Colonic mucosa (tissue), 4 donors: ENCODE measurements at regions not wholly inside any gene's neighbourhood (a gene's known extent, or its start where the extent isn't known, plus 50 kb on each side); places are given as distances from the start of the nearest gene placed in this dataset.

ENCODE experiments used
- DNase-seq: peaks from one replicate; pipeline ENCODE4 v3.0.0-alpha.2; 2020
- H3K27ac ChIP-seq: fragments of 200-600 bp; one replicate; pipeline ENCODE4 v1.8.0; 2021
- H3K27me3 ChIP-seq: fragments of 200-600 bp; one replicate; pipeline ENCODE4 v1.8.0; 2021
- H3K36me3 ChIP-seq: fragments of 200-600 bp; one replicate; pipeline ENCODE4 v1.8.0; 2021
- H3K4me1 ChIP-seq: fragments of 200-600 bp; one replicate; pipeline ENCODE4 v1.8.0; 2021; ENCODE audit warnings: mild to moderate bottlenecking
- H3K4me3 ChIP-seq: fragments of 200-600 bp; one replicate; pipeline ENCODE4 v1.8.0; 2021
- H3K9ac ChIP-seq, 2 donors: one replicate each; pipeline ENCODE4 v1.7.0; 2013; ENCODE audit warnings: control low read depth in 2 of 2, low read depth in 2 of 2, low read length in 2 of 2
- H3K9me3 ChIP-seq: fragments of 200-600 bp; one replicate; pipeline ENCODE4 v1.8.0; 2021
- CTCF ChIP-seq: fragments of 200-600 bp; IDR thresholded peaks from one replicate; pipeline ENCODE4 v1.8.0; 2022; ENCODE audit warnings: antibody characterized with exemption, mild to moderate bottlenecking
- intact Hi-C: fragments of 100-400 bp; cut with DNase I; formaldehyde crosslinking; loops from one replicate; pipeline ENCODE4 v1.14.1; 2022
- donor health status: healthy.
- donor health status: DM: no; HTN: no; CAD: no.
- donor health status: DM: no; HTN: no; CAD: no.

GRCh38 chr20:22673467-22673866 is 89.1 kb upstream of the FOXA2 start:
- no peak overlapping the region for H3K27ac ChIP-seq
- intact Hi-C loops, result no loop called here
- H3K4me3 ChIP-seq, result no peak overlapping the region
- DNase-seq, result no peak
- no peaks in the 10 kb centered on the region for H3K27me3 ChIP-seq
- H3K9me3 ChIP-seq, result no peaks in the 10 kb centered on the region
- H3K9ac ChIP-seq, result no peak overlapping the region
- H3K4me1 ChIP-seq, result no peaks in the 10 kb centered on the region
- no peaks in the 10 kb centered on the region for H3K36me3 ChIP-seq
- TF ChIP-seq CTCF, result no peak

- Histone ChIP-seq H3K9ac (no peak overlapping the region), H3K27me3 (no peaks in the 10 kb centered on the region), H3K4me1 (no peaks in the 10 kb centered on the region), H3K36me3 (no peaks in the 10 kb centered on the region), H3K4me3 (no peak overlapping the region), H3K9me3 (no peaks in the 10 kb centered on the region), H3K27ac (no peak overlapping the region)
- no peak for DNase-seq
- intact Hi-C loops, result no loop called here
- TF ChIP-seq CTCF, result no peak
Measured at GRCh38 chr20:22675341-22675740, 91.0 kb upstream of the FOXA2 start.

GRCh38 chr20:22678678-22679077 is 94.3 kb upstream of the FOXA2 start:
- H3K9me3 ChIP-seq, result no peaks in the 10 kb centered on the region
- no peak overlapping the region for H3K27ac ChIP-seq
- no peak for TF ChIP-seq CTCF
- intact Hi-C loops, result no loop called here
- H3K9ac ChIP-seq, result no peak overlapping the region
- H3K4me3 ChIP-seq, result no peak overlapping the region
- H3K36me3 ChIP-seq, result no peaks in the 10 kb centered on the region
- no peaks in the 10 kb centered on the region for H3K27me3 ChIP-seq
- no peaks in the 10 kb centered on the region for H3K4me1 ChIP-seq
- no peak for DNase-seq

- no peak for TF ChIP-seq CTCF
- no peak overlapping the region for H3K4me3 ChIP-seq
- no peak overlapping the region for H3K9ac ChIP-seq
- no peak for DNase-seq
- H3K36me3 ChIP-seq, result no peaks in the 10 kb centered on the region
- H3K4me1 ChIP-seq, result no peaks in the 10 kb centered on the region
- H3K27ac ChIP-seq, result no peak overlapping the region
- intact Hi-C loops, result no loop called here
- no peaks in the 10 kb centered on the region for H3K9me3 ChIP-seq
- H3K27me3 ChIP-seq, result no peaks in the 10 kb centered on the region
Measured at GRCh38 chr20:22679197-22679596, 94.8 kb upstream of the FOXA2 start.

- H3K27me3 ChIP-seq, result no peaks in the 10 kb centered on the region
- H3K9me3 ChIP-seq, result no peaks in the 10 kb centered on the region
- DNase-seq, result no peak
- H3K27ac ChIP-seq, result no peak overlapping the region
- H3K36me3 ChIP-seq, result no peaks in the 10 kb centered on the region
- intact Hi-C loops, result loop anchor here (5.0 kb wide), 1 partner anchor 93 kb away; no protein-coding TSS in a partner anchor
- H3K4me3 ChIP-seq, result no peak overlapping the region
- H3K4me1 ChIP-seq, result no peaks in the 10 kb centered on the region
- no peak overlapping the region for H3K9ac ChIP-seq
- TF ChIP-seq CTCF, result no peak
Measured at GRCh38 chr20:22680031-22680740, 95.8 kb upstream of the FOXA2 start.
